NCI-H2227 (cell line): ENCODE measurements at regions not wholly inside any gene's neighbourhood (a gene's known extent, or its start where the extent isn't known, plus 50 kb on each side); places are given as distances from the start of the nearest gene placed in this dataset.
"Not testable (repeated sequence)": the region's sequence is repeated elsewhere in the genome, so short reads cannot be mapped to it uniquely, and the experiment has no call there.

Experiments
- DNase-seq: peaks from one replicate; lab custom pipeline; 2025; ENCODE audit not compliant: unreplicated experiment; lab: John Stamatoyannopoulos, UW

GRCh38 chr9:113664181-113664875 is 200.8 kb downstream of the RGS3 start:
- DNase-seq, result no peak

DNA sequence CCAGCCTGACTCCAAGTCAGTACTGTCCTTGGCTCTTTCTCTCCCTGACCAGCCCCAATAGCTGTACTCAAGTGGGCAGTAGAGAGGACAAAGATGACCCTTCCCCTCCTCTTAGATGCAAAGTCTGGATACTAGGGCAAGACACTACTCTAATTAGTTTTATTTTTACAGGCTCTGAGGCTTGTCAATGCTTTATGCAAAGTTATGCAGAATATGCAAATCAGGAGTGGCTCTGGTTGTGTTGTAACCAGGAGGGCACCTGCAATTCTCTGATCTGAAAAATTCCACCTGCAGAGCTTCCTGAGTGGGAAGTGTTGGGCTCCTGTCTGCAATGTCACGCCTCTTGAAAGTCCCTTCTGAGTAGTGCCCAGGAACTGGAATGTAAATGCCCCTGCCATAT is 201.5 kb downstream of the RGS3 start:
- no peak for DNase-seq

DNA sequence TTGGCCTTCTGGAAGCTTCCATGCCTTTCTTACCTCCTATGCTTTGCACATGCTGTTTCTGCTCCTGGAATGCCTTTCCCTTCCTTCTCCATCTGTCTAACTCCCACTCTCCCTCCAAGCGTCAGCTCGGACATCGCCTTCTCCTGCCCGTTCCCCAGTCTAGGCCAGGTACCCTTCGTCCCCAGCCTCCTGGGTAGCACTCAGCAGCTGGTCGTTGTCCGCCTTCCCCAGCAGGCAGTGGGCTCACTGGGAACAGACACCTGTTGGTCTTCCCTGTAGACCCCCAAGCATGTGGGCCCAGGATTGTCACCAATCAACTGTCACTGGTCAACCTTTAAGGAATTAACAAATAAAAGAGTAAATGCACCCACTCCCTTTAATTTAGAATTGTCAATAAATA is 202.2 kb downstream of the RGS3 start:
- DNase-seq, result no peak

- no peak for DNase-seq
These were observed 204.5 kb downstream of the RGS3 start for GRCh38 chr9:113668061-113668460.

DNA sequence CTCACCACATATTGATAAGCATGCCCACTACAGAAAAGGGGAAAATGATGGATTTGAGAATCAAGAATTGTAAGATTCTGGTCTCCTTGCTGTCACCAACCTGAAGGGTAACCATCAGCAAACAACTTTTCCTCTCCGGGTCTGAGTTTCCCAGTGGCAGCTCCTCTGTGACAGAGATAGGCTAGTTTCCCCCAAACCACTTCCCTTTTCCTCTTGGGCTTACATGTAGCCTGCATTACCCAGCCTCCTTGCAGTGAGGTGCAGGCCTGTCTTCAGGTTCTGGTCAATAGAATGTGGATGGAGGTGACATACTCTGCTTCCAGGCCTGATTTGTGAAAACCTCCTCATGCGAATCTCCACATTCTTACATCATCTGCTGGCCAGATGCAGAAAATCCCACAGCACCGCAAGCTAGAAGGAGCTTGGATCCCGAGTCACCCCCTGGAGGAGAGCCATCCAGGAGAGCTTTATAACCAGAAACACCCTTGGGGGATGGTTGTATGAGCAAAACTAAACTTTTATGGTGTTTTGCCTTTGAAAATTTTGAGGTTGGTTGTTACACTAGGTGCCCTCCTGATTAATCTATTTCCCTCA is 206.1 kb downstream of the RGS3 start:
- no peak for DNase-seq

DNA sequence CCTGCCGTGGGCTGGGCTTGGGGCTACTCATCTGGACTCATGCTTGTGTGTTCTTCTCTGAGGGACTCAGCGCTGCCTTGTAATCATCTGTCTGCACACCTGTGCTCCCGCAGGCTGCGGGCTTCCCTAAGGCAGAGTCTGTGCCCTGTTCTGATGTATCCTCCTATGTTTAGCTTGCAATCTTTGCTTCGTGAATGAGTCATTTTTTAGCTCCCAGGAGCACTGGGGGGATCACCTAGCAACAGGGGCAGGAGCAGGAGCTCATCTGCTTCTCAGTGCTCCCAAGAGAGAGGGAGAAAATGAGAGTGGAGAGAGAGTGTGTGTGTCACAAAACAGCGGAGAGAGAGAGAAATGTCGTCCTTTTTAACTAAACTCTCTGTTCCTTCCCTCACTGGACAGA is 202.4 kb upstream of the ZNF618 start:
- no peak for DNase-seq

DNA sequence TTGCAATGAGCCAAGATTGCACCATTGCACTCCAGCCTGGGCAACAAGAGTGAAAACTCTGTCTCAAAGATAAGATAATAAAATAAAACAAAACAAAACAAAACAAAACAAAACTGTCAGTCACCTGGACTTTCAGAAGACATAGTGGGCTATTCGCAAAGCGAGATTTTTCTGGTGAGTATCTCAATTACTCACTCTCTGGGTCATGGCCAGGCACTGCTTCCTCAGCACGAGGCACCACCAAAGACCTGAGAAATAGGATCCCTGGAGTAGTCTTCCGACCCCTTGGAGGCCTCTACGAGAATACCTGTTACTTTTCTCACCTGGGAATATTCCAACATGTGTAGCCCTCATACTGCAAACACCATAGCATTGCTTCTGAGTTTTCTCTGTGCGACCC is 201.7 kb upstream of the ZNF618 start:
- no peak for DNase-seq

DNA sequence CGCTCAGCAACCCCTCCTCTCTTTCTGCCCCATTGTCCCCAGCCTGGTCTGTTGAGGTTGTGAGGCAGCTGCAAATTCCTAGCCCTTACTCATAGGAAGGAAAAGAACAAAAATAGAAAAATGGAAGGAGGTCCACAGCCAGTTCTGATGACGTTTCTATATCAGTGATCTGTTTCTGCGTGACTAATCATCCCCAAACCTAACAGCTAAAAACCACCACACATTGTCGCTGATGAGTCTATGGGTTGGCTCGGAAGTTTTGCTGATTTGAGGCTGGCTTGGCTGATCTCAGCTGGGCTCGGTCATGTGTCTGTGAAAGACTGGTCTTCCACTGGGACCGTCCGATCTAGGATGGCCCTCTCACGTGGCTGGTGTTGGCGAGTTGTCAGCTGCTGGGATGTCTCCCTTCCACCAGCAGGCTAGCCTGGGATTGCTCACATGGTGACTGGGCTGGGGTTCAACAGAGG is 200.6 kb upstream of the ZNF618 start:
- DNase-seq, result no peak

DNA sequence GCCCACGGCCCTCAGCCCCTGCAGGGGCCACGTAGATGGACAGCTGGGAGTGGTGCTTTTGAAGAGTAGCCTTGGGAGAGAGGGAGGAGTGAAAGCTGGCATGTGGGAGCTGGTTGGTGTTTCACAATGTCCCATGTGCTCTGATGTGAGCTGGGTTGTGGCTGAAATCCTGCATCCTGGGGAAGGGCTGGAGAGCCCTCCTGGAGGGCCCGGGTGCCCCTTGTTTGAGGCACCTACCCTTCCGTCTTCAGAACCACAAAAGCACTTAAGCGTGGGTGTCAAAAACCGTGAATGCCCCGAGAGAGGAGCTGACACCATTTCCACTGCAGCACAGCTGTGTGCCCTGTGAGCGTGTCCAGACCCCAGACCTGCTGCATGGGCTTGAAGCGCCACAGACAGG is 199.1 kb upstream of the ZNF618 start:
- no peak for DNase-seq

DNA sequence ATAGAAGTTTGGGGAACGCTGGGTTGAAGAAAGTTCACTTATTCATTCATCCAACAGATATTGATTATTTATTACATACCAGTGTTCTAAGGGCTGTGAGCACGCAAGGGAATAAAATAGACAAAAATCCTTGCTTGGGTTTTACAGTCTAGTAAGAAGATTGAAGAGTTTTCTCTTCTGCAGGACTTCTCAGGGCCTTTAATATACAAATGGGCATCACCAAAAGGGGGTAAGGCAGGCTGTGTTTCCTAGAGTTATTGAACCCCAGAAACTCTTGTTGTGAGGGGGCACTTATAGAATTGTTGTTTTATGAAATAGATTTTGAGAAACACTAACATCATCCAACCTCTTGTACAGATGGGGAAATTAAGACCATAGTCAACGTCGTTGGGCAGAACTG is 198.5 kb upstream of the ZNF618 start:
- DNase-seq, result no peak

- DNase-seq, result no peak
These were observed 197.8 kb upstream of the ZNF618 start for GRCh38 chr9:113678119-113678858.

DNA sequence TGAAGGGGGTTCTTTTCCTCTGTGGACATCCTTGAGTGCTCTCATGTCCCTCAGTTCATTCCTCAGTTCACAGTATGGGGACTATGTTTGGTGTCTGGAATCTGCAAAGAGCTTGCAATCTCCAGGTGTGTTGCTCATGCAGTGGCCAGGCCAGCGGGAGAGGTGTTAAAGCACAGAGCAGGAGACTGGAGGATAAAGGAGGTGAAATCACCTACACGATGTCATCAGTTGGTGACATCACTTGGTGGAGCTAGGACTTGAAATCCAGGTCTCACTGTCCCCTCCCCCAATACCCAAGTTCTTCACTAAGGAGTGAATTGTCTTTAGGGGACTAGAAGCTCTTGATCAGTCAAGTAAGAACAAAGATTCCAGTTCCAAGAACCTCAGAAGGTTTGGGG is 197.3 kb upstream of the ZNF618 start:
- no peak for DNase-seq

- DNase-seq, result peak; percentile 51
These were observed 193.8 kb upstream of the ZNF618 start for GRCh38 chr9:113682297-113682771.

DNA sequence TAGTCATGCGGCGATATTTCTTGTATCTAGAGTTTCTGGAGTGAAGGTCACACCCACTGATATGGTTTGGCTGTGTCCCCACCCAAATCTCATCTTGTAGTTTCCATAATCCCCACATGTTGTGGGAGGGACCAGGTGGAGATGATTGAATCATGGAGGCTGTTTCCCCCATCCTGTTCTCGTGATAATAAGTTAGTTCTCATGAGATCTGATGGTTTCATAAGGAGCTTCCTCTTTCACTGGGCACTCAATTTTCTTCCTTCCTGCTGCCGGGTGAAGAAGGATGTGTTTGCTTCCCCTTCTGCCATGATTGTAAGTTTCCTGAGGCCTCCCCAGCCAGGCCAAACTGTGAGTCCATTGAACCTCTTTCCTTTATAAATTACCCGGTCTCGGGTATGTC is 190.5 kb upstream of the ZNF618 start:
- DNase-seq, result not testable (repeated sequence)

GRCh38 chr9:113687107-113687679 is 188.9 kb upstream of the ZNF618 start:
- no peak for DNase-seq

DNA sequence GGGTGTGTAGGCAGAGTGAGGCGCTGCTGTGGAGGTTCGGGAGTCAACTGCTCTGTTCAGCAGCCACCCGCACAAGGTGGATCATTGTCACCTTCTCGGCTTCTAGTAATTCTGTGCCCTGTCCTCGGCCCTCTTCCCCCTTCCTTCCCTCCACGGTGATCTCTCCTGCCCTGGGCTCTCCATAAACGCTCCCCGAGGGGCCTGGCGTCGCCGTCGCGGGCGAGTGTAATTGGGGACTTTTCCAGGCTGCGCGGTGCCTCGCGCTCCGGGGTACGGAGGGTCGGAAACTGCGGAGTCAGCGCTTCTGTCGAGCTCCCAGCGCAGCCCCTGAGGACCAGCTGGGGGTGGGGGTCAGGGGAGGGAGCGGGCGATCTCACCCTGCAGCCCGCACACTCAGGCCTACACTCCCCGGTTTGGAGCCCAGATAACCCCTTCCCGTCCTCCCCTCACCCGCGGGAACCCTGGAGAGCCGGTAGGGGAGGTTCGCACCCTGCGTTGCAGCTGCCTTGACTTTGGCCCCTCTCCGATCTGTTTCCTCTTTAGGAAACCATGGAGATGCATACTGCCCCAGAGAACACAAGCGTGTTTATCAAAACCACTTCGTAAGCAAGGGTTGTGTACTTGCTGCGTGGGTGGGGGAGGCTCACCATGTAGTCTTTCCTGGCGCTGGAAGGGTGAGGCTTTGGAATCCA is 188.3 kb upstream of the ZNF618 start:
- DNase-seq, result no peak

- no peak for DNase-seq
These were observed 185.9 kb upstream of the ZNF618 start for GRCh38 chr9:113690055-113690740.

GRCh38 chr9:113692256-113692655 is 183.9 kb upstream of the ZNF618 start:
- DNase-seq, result no peak

GRCh38 chr9:113694912-113695311 is 181.2 kb upstream of the ZNF618 start:
- DNase-seq, result no peak

DNA sequence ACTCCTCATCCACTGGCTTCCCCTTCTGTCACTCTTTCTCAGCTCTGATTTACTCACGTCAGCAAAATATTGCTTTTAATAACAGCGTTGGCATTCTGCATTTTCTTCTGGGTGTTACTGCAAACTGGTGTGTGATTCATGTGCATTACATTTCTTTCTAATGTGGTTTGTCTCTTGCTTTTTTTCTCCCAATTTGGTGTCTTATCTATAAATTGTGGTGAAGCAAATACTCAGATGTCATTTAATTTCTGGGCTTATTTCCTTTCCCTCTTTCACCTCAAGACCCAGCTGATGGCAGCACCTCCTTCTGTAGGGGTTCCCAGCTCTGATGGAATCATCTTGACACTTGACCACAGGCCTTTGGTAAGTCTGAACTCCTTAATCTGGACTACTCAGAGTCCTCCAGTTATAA is 180.7 kb upstream of the ZNF618 start:
- DNase-seq, result no peak

GRCh38 chr9:113695901-113696300 is 180.2 kb upstream of the ZNF618 start:
- DNase-seq, result no peak
